ENCODE measurements at regions not wholly inside any gene's neighbourhood (a gene's known extent, or its start where the extent isn't known, plus 50 kb on each side); places are given as distances from the start of the nearest gene placed in this dataset.

DNA sequence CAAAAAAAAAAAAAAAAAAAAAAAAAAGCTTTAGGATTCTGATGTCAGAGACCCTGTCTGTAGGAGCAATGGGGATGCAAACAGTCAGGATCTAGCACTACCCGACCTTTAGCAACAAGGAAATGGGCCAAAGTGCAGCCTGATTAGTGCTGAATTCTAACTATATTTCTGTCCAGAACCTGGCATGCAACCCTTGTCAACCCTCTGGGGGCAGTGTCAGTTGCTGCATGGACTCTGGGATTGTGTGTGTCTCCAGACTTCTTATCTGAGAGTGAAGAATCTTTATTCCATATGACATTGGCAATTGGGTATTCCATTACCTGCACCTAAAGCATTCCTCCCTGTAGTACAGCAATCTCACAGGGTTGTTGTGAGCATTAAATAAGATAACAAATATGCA lies 120.3 kb upstream of the CRHR1 start:
- intact Hi-C loops (cut with DNase I; ENCODE audit: low total_unique reads): no loop called here
- Histone ChIP-seq H3K27ac (no peak overlapping the region), H3K4me1 (no peaks in the 10 kb centered on the region), H3K36me3 (no peaks in the 10 kb centered on the region), H3K9me3 (no peaks in the 10 kb centered on the region), H3K27me3 (no peaks in the 10 kb centered on the region), H3K4me3 (no peak overlapping the region)
- TF ChIP-seq POLR2AphosphoS5 (IDR thresholded peaks at IDR 0.05) (no peak), POLR2A (IDR thresholded peaks at IDR 0.05) (no peak)
- TF ChIP-seq, protein P1, sequence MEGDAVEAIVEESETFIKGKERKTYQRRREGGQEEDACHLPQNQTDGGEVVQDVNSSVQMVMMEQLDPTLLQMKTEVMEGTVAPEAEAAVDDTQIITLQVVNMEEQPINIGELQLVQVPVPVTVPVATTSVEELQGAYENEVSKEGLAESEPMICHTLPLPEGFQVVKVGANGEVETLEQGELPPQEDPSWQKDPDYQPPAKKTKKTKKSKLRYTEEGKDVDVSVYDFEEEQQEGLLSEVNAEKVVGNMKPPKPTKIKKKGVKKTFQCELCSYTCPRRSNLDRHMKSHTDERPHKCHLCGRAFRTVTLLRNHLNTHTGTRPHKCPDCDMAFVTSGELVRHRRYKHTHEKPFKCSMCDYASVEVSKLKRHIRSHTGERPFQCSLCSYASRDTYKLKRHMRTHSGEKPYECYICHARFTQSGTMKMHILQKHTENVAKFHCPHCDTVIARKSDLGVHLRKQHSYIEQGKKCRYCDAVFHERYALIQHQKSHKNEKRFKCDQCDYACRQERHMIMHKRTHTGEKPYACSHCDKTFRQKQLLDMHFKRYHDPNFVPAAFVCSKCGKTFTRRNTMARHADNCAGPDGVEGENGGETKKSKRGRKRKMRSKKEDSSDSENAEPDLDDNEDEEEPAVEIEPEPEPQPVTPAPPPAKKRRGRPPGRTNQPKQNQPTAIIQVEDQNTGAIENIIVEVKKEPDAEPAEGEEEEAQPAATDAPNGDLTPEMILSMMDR (IDR thresholded peaks at IDR 0.05): no peak
- DNase-seq (ENCODE audit: low spot score in 2 of 2): no peak

GRCh38 chr17:45664921-45665320 lies 119.2 kb upstream of the CRHR1 start:
- DNase-seq (ENCODE audit: low spot score in 2 of 2): no peak
- intact Hi-C loops (cut with DNase I; ENCODE audit: low total_unique reads): no loop called here
- no peaks in the 10 kb centered on the region for H3K36me3 ChIP-seq
- H3K4me3 ChIP-seq: no peak overlapping the region
- no peaks in the 10 kb centered on the region for H3K27me3 ChIP-seq
- TF ChIP-seq POLR2AphosphoS5 (IDR thresholded peaks at IDR 0.05) (no peak), POLR2A (IDR thresholded peaks at IDR 0.05) (no peak)
- TF ChIP-seq, protein P1 (IDR thresholded peaks at IDR 0.05): no peak
- H3K4me1 ChIP-seq: no peaks in the 10 kb centered on the region
- H3K9me3 ChIP-seq: no peaks in the 10 kb centered on the region
- no peak overlapping the region for H3K27ac ChIP-seq

- Histone ChIP-seq H3K27ac (no peak overlapping the region), H3K4me3 (no peak overlapping the region), H3K4me1 (no peaks in the 10 kb centered on the region), H3K36me3 (no peaks in the 10 kb centered on the region), H3K27me3 (no peaks in the 10 kb centered on the region), H3K9me3 (no peaks in the 10 kb centered on the region)
- TF ChIP-seq, protein P1 (IDR thresholded peaks at IDR 0.05): no peak
- TF ChIP-seq POLR2AphosphoS5 (IDR thresholded peaks at IDR 0.05): no peak
- DNase-seq (ENCODE audit: low spot score in 2 of 2): no peak
- intact Hi-C loops (cut with DNase I; ENCODE audit: low total_unique reads): no loop called here
Observed at GRCh38 chr17:45666046-45666600, 118.0 kb upstream of the CRHR1 start.

GRCh38 chr17:45666641-45667040 lies 117.5 kb upstream of the CRHR1 start:
- H3K9me3 ChIP-seq: no peaks in the 10 kb centered on the region

GRCh38 chr17:45667591-45668171 lies 116.4 kb upstream of the CRHR1 start:
- Histone ChIP-seq H3K9me3 (no peaks in the 10 kb centered on the region), H3K4me3 (no peak overlapping the region), H3K27me3 (no peaks in the 10 kb centered on the region), H3K36me3 (no peaks in the 10 kb centered on the region), H3K4me1 (no peaks in the 10 kb centered on the region), H3K27ac (no peak overlapping the region)
- TF ChIP-seq, protein P1 (IDR thresholded peaks at IDR 0.05): no peak
- no peak for TF ChIP-seq POLR2AphosphoS5 (IDR thresholded peaks at IDR 0.05)
- TF ChIP-seq POLR2A (IDR thresholded peaks at IDR 0.05): no peak
- intact Hi-C loops (cut with DNase I; ENCODE audit: low total_unique reads): no loop called here
- DNase-seq (ENCODE audit: low spot score in 2 of 2): no peak

More at GRCh38 chr17:45666641-45667040, 117.5 kb upstream of the CRHR1 start:
- Histone ChIP-seq H3K4me1 (no peaks in the 10 kb centered on the region), H3K27me3 (no peaks in the 10 kb centered on the region), H3K36me3 (no peaks in the 10 kb centered on the region), H3K4me3 (no peak overlapping the region), H3K27ac (no peak overlapping the region)
- TF ChIP-seq POLR2AphosphoS5 (IDR thresholded peaks at IDR 0.05): no peak
- TF ChIP-seq, protein P1 (IDR thresholded peaks at IDR 0.05): no peak
- no peak for TF ChIP-seq POLR2A (IDR thresholded peaks at IDR 0.05)
- DNase-seq (ENCODE audit: low spot score in 2 of 2): no peak
- intact Hi-C loops (cut with DNase I; ENCODE audit: low total_unique reads): no loop called here

All from breast epithelium (tissue), 4 donors.